ENCODE measurements at regions not wholly inside any gene's neighbourhood (a gene's known extent, or its start where the extent isn't known, plus 50 kb on each side); places are given as distances from the start of the nearest gene placed in this dataset.

DNA sequence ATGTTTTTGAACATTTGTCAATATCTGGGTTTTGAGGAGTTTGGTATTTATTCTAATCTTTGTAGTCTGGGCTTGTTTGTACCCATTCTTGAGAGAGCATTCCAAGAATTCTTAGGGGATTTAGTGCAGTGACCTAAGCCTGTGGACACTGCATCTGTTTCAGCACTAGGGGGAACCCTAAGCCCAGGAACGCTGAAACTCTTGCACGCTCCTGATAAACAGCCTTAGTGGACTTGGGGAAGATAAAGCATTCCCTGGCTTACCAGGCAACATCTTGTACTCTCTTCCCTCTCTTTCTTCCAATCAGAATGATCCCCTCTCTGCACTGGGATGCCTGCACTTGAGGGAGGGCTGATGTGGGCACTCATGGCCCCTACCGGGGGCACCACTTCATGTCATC lies 654.9 kb upstream of the HTR2C start (continued):
- TF ChIP-seq GABPA (IDR thresholded peaks at IDR 0.05; ENCODE audit: borderline replicate concordance, insufficient read depth, low read length): no peak
- TF ChIP-seq, protein P1, sequence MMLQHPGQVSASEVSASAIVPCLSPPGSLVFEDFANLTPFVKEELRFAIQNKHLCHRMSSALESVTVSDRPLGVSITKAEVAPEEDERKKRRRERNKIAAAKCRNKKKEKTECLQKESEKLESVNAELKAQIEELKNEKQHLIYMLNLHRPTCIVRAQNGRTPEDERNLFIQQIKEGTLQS (IDR thresholded peaks at IDR 0.05; ENCODE audit: insufficient read depth, low read depth, low read length): no peak
- no peak for TF ChIP-seq NRF1 (IDR thresholded peaks at IDR 0.05; ENCODE audit: low read depth, low read length)
- TF ChIP-seq JUND (IDR thresholded peaks at IDR 0.05; ENCODE audit: low read length): no peak
- TF ChIP-seq EZH2 (IDR thresholded peaks at IDR 0.05; ENCODE audit: low read depth, low read length, severe bottlenecking): no peak
- no peak for TF ChIP-seq SP1 (IDR thresholded peaks at IDR 0.05; ENCODE audit: low read depth, low read length)
- no peak for TF ChIP-seq BACH1 (IDR thresholded peaks at IDR 0.05; ENCODE audit: low read length)
- TF ChIP-seq, protein P2, sequence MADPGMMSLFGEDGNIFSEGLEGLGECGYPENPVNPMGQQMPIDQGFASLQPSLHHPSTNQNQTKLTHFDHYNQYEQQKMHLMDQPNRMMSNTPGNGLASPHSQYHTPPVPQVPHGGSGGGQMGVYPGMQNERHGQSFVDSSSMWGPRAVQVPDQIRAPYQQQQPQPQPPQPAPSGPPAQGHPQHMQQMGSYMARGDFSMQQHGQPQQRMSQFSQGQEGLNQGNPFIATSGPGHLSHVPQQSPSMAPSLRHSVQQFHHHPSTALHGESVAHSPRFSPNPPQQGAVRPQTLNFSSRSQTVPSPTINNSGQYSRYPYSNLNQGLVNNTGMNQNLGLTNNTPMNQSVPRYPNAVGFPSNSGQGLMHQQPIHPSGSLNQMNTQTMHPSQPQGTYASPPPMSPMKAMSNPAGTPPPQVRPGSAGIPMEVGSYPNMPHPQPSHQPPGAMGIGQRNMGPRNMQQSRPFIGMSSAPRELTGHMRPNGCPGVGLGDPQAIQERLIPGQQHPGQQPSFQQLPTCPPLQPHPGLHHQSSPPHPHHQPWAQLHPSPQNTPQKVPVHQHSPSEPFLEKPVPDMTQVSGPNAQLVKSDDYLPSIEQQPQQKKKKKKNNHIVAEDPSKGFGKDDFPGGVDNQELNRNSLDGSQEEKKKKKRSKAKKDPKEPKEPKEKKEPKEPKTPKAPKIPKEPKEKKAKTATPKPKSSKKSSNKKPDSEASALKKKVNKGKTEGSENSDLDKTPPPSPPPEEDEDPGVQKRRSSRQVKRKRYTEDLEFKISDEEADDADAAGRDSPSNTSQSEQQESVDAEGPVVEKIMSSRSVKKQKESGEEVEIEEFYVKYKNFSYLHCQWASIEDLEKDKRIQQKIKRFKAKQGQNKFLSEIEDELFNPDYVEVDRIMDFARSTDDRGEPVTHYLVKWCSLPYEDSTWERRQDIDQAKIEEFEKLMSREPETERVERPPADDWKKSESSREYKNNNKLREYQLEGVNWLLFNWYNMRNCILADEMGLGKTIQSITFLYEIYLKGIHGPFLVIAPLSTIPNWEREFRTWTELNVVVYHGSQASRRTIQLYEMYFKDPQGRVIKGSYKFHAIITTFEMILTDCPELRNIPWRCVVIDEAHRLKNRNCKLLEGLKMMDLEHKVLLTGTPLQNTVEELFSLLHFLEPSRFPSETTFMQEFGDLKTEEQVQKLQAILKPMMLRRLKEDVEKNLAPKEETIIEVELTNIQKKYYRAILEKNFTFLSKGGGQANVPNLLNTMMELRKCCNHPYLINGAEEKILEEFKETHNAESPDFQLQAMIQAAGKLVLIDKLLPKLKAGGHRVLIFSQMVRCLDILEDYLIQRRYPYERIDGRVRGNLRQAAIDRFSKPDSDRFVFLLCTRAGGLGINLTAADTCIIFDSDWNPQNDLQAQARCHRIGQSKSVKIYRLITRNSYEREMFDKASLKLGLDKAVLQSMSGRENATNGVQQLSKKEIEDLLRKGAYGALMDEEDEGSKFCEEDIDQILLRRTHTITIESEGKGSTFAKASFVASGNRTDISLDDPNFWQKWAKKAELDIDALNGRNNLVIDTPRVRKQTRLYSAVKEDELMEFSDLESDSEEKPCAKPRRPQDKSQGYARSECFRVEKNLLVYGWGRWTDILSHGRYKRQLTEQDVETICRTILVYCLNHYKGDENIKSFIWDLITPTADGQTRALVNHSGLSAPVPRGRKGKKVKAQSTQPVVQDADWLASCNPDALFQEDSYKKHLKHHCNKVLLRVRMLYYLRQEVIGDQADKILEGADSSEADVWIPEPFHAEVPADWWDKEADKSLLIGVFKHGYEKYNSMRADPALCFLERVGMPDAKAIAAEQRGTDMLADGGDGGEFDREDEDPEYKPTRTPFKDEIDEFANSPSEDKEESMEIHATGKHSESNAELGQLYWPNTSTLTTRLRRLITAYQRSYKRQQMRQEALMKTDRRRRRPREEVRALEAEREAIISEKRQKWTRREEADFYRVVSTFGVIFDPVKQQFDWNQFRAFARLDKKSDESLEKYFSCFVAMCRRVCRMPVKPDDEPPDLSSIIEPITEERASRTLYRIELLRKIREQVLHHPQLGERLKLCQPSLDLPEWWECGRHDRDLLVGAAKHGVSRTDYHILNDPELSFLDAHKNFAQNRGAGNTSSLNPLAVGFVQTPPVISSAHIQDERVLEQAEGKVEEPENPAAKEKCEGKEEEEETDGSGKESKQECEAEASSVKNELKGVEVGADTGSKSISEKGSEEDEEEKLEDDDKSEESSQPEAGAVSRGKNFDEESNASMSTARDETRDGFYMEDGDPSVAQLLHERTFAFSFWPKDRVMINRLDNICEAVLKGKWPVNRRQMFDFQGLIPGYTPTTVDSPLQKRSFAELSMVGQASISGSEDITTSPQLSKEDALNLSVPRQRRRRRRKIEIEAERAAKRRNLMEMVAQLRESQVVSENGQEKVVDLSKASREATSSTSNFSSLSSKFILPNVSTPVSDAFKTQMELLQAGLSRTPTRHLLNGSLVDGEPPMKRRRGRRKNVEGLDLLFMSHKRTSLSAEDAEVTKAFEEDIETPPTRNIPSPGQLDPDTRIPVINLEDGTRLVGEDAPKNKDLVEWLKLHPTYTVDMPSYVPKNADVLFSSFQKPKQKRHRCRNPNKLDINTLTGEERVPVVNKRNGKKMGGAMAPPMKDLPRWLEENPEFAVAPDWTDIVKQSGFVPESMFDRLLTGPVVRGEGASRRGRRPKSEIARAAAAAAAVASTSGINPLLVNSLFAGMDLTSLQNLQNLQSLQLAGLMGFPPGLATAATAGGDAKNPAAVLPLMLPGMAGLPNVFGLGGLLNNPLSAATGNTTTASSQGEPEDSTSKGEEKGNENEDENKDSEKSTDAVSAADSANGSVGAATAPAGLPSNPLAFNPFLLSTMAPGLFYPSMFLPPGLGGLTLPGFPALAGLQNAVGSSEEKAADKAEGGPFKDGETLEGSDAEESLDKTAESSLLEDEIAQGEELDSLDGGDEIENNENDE (IDR thresholded peaks at IDR 0.05; ENCODE audit: insufficient replicate concordance, low read length): peak; percentile 48
- no peak for TF ChIP-seq SIRT6 (IDR thresholded peaks at IDR 0.05; ENCODE audit: low read length)
- no peak for TF ChIP-seq ASH2L (IDR thresholded peaks at IDR 0.05; ENCODE audit: low read length)
- no peak for TF ChIP-seq CBX8 (IDR thresholded peaks at IDR 0.05; ENCODE audit: borderline replicate concordance, low read depth, low read length)
- no peak for TF ChIP-seq SRF (IDR thresholded peaks at IDR 0.05; ENCODE audit: low read depth, low read length)
